Caco-2 (cell line): ENCODE measurements at regions not wholly inside any gene's neighbourhood (a gene's known extent, or its start where the extent isn't known, plus 50 kb on each side); places are given as distances from the start of the nearest gene placed in this dataset.

ENCODE experiments used
- BruUV-seq: library from RNA; stranded (reverse); fragments of 400-500 nt; replicated peaks from 2 replicates; lab custom pipeline; 2021; lab: Mats Ljungman, UMichigan
- CTCF ChIA-PET: fragments of 300-600 bp; sonication (Branson Sonifier 250); formaldehyde crosslinking; loops from one replicate; lab custom pipeline; 2022; ENCODE audit warnings: antibody characterized with exemption; lab: Charles Lee
- POLR2A ChIA-PET: fragments of 300-600 bp; sonication (Branson Sonifier 250); formaldehyde crosslinking; loops from one replicate; lab custom pipeline; 2022; ENCODE audit warnings: antibody characterized with exemption; lab: Charles Lee
- DNase-seq, 2 experiments: peaks; one replicate each; pipeline versions ENCODE4 v3.0.0 to v3.0.0-alpha.2; 2020 to 2022
- H3K27me3 ChIP-seq: replicated peaks from 2 replicates; pipeline ENCODE4 v1.6.0; 2011; ENCODE audit warnings: low read length; ENCODE audit not compliant: control insufficient read depth, insufficient read depth
- H3K36me3 ChIP-seq: 2 replicates; pipeline ENCODE4 v1.5.1; 2011; ENCODE audit warnings: low read length; ENCODE audit not compliant: control insufficient read depth, insufficient read depth
- H3K4me1 ChIP-seq: fragments of 250-450 bp; sonication (Bioruptor Pico); 2 replicates; pipeline ENCODE4 v1.5.1; 2020; ENCODE audit warnings: mild to moderate bottlenecking
- H3K4me3 ChIP-seq: 2 replicates; pipeline ENCODE4 v1.5.1; 2011; ENCODE audit warnings: low read depth, mild to moderate bottlenecking, control low read depth, low read length
- H3K9me3 ChIP-seq: fragments of 250-450 bp; sonication (Bioruptor Pico); 2 replicates; pipeline ENCODE4 v1.5.1; 2020; ENCODE audit warnings: mild to moderate bottlenecking, moderate library complexity
- H3K27ac Mint-ChIP-seq: one replicate; pipeline ENCODE4 v1.8.0; 2022; ENCODE audit warnings: mixed read lengths; ENCODE audit not compliant: unreplicated experiment
- H3K27me3 Mint-ChIP-seq: one replicate; pipeline ENCODE4 v1.8.0; 2022; ENCODE audit warnings: mixed read lengths; ENCODE audit not compliant: insufficient read depth, unreplicated experiment
- H3K36me3 Mint-ChIP-seq: one replicate; pipeline ENCODE4 v1.8.0; 2022; ENCODE audit warnings: mild to moderate bottlenecking, mixed read lengths; ENCODE audit not compliant: insufficient read depth, unreplicated experiment
- H3K4me1 Mint-ChIP-seq: one replicate; pipeline ENCODE4 v1.8.0; 2022; ENCODE audit warnings: low read depth, mixed read lengths; ENCODE audit not compliant: unreplicated experiment
- H3K4me3 Mint-ChIP-seq: one replicate; pipeline ENCODE4 v1.8.0; 2022; ENCODE audit warnings: mild to moderate bottlenecking, moderate library complexity, mixed read lengths; ENCODE audit not compliant: unreplicated experiment
- H3K9me3 Mint-ChIP-seq: one replicate; pipeline ENCODE4 v1.8.0; 2022; ENCODE audit warnings: mixed read lengths; ENCODE audit not compliant: unreplicated experiment
- intact Hi-C: fragments of 100-400 bp; cut with micrococcal nuclease; formaldehyde crosslinking; loops from one replicate; pipeline ENCODE4 v1.10.0; 2022; ENCODE audit not compliant: unreplicated experiment
- TF ChIP-seq, protein P1 (sequence below), 2 experiments: fragments of 200-600 bp in 1 of 2; IDR thresholded peaks; 1 replicate in 1 of 2; 2 replicates in 1 of 2; pipeline versions ENCODE4 v1.5.1 to v1.8.0; 2011 to 2022; ENCODE audit warnings: antibody characterized with exemption in 1 of 2, control low read depth in 1 of 2, inconsistent platforms in 1 of 2, low read depth in 1 of 2, low read length in 1 of 2, mild to moderate bottlenecking in 1 of 2, moderate library complexity in 1 of 2; ENCODE audit not compliant: insufficient read depth in 1 of 2, severe bottlenecking in 1 of 2, unreplicated experiment in 1 of 2

DNA sequence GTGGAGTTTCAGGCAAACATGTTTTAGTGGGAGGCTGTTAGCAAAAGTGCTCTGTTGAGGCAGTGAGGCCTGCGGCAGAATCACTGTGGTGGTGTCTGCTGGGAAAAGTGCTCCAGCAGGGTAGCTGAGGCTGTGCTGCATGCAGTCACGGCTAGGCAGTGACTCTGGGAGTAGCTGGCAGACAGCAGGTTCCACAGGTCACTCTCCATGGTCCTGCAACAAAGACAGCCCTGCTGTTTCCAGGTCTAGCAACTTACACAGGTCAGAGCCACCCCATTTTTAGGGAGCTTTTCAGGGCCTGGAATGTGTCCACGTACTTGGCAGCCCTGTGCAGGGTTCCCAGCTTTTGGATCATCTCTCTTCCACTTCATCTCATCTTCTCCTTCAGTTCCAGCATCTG, 184.3 kb downstream of the NAA11 start:
- H3K9me3 ChIP-seq = no peaks in the 10 kb centered on the region
- Mint-ChIP-seq H3K36me3 (no peaks in the 10 kb centered on the region), H3K27ac (no peak overlapping the region), H3K27me3 (no peaks in the 10 kb centered on the region), H3K4me1 (no peaks in the 10 kb centered on the region), H3K4me3 (no peak overlapping the region), H3K9me3 (no peaks in the 10 kb centered on the region)
- DNase-seq = peak; percentile 42 to 43
- H3K36me3 ChIP-seq = no peaks in the 10 kb centered on the region
- H3K4me3 ChIP-seq = no peak overlapping the region
- BruUV-seq = no TSS peak
- intact Hi-C loops = no loop called here
- ChIA-PET CTCF (no interaction called here), POLR2A (no interaction called here)
- no peaks in the 10 kb centered on the region for H3K4me1 ChIP-seq
- TF ChIP-seq, protein P1, sequence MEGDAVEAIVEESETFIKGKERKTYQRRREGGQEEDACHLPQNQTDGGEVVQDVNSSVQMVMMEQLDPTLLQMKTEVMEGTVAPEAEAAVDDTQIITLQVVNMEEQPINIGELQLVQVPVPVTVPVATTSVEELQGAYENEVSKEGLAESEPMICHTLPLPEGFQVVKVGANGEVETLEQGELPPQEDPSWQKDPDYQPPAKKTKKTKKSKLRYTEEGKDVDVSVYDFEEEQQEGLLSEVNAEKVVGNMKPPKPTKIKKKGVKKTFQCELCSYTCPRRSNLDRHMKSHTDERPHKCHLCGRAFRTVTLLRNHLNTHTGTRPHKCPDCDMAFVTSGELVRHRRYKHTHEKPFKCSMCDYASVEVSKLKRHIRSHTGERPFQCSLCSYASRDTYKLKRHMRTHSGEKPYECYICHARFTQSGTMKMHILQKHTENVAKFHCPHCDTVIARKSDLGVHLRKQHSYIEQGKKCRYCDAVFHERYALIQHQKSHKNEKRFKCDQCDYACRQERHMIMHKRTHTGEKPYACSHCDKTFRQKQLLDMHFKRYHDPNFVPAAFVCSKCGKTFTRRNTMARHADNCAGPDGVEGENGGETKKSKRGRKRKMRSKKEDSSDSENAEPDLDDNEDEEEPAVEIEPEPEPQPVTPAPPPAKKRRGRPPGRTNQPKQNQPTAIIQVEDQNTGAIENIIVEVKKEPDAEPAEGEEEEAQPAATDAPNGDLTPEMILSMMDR (IDR thresholded peaks at IDR 0.05; ENCODE audit: insufficient read depth in 1 of 2, low read depth in 1 of 2, low read length in 1 of 2, severe bottlenecking in 1 of 2, unreplicated experiment in 1 of 2) = no peak
- no peaks in the 10 kb centered on the region for H3K27me3 ChIP-seq

GRCh38 chr4:79134767-79135166, 191.1 kb downstream of the NAA11 start:
- DNase-seq = no peak
- TF ChIP-seq, protein P1 (IDR thresholded peaks at IDR 0.05; ENCODE audit: insufficient read depth in 1 of 2, low read depth in 1 of 2, low read length in 1 of 2, severe bottlenecking in 1 of 2, unreplicated experiment in 1 of 2) = no peak
- Mint-ChIP-seq H3K4me3 (no peak overlapping the region), H3K4me1 (no peaks in the 10 kb centered on the region), H3K27ac (no peak overlapping the region), H3K27me3 (no peaks in the 10 kb centered on the region), H3K9me3 (no peaks in the 10 kb centered on the region), H3K36me3 (no peaks in the 10 kb centered on the region)
- intact Hi-C loops = no loop called here
- H3K9me3 ChIP-seq = no peaks in the 10 kb centered on the region
- ChIA-PET CTCF (no interaction called here), POLR2A (no interaction called here)
- BruUV-seq = no TSS peak
- H3K4me3 ChIP-seq = no peak overlapping the region
- H3K27me3 ChIP-seq = no peaks in the 10 kb centered on the region
- no peaks in the 10 kb centered on the region for H3K4me1 ChIP-seq
- no peaks in the 10 kb centered on the region for H3K36me3 ChIP-seq

DNA sequence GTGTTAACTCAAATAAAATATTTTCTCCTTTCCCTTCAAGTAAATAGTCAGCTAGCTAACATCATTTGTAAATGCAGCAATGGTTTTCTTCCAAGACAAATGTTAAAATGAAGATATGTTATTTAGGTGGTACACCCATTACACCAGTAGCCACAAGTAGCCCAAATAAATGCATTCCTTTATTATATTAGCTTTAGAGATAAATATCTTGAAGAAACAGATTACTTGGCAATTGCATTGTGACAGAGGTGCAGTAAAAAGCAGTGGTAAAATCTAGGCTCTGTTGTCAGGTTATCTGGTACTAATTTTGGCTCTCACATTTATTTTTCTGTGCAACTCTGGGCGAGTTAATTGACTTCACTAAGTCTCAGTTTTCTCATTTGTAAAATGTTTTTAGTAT, 193.0 kb downstream of the NAA11 start:
- Mint-ChIP-seq H3K9me3 (no peaks in the 10 kb centered on the region), H3K4me3 (no peak overlapping the region), H3K36me3 (no peaks in the 10 kb centered on the region), H3K27me3 (peaks cover 6% of the 10 kb centered on the region), H3K27ac (no peak overlapping the region), H3K4me1 (no peaks in the 10 kb centered on the region)
- TF ChIP-seq, protein P1 (IDR thresholded peaks at IDR 0.05; ENCODE audit: insufficient read depth in 1 of 2, low read depth in 1 of 2, low read length in 1 of 2, severe bottlenecking in 1 of 2, unreplicated experiment in 1 of 2) = no peak
- DNase-seq = no peak
- intact Hi-C loops = no loop called here
- ChIA-PET POLR2A (interaction anchor here (0.6 kb wide), 1 partner anchor 40 kb away, joined by 4 read pairs; no protein-coding TSS in a partner anchor), CTCF (no interaction called here)
- H3K27me3 ChIP-seq = no peaks in the 10 kb centered on the region
- H3K4me1 ChIP-seq = no peaks in the 10 kb centered on the region
- H3K36me3 ChIP-seq = no peaks in the 10 kb centered on the region
- H3K4me3 ChIP-seq = no peak overlapping the region
- BruUV-seq = no TSS peak
- H3K9me3 ChIP-seq = no peaks in the 10 kb centered on the region
